SK-N-SH (cell line): ENCODE measurements at regions not wholly inside any gene's neighbourhood (a gene's known extent, or its start where the extent isn't known, plus 50 kb on each side); places are given as distances from the start of the nearest gene placed in this dataset.

Experiments
- CTCF ChIP-seq: fragments of 200-600 bp; sonication (generic); IDR thresholded peaks from 2 replicates; pipeline ENCODE4 v1.6.1; 2017; ENCODE audit warnings: antibody characterized with exemption, mild to moderate bottlenecking, moderate library complexity
- EP300 ChIP-seq, 2 experiments: IDR thresholded peaks; 2 replicates each; pipeline versions ENCODE4 v1.4.0 to v1.6.1; 2012; ENCODE audit warnings: borderline replicate concordance in 1 of 2, low read depth in 1 of 2, low read length in 1 of 2
- GABPA ChIP-seq: IDR thresholded peaks from 2 replicates; pipeline ENCODE4 v1.4.0; 2012; ENCODE audit warnings: low read depth, mild to moderate bottlenecking
- MAX ChIP-seq: IDR thresholded peaks from 2 replicates; pipeline ENCODE4 v1.4.0; 2012; ENCODE audit warnings: low read depth
- NFIC ChIP-seq: IDR thresholded peaks from 2 replicates; pipeline ENCODE4 v1.4.0; 2012; ENCODE audit warnings: borderline replicate concordance
- PBX3 ChIP-seq: IDR thresholded peaks from 2 replicates; pipeline ENCODE4; 2012
- POLR2AphosphoS5 ChIP-seq: IDR thresholded peaks from 2 replicates; pipeline ENCODE4 v1.6.1; 2012; ENCODE audit warnings: low read depth, low read length
- RCOR1 ChIP-seq: fragments of 150-350 bp; IDR thresholded peaks from 2 replicates; pipeline ENCODE4 v1.6.1; 2017; ENCODE audit warnings: antibody characterized with exemption, low read length
- REST ChIP-seq: IDR thresholded peaks from 2 replicates; pipeline ENCODE4 v1.6.1; 2012; ENCODE audit warnings: mild to moderate bottlenecking, low read depth, low read length, moderate library complexity
- RFX5 ChIP-seq: IDR thresholded peaks from 2 replicates; pipeline ENCODE4 v1.6.1; 2012; ENCODE audit warnings: mild to moderate bottlenecking, improper control_type of control experiment, low read length
- TAF1 ChIP-seq: IDR thresholded peaks from 2 replicates; pipeline ENCODE4 v1.6.1; 2012; ENCODE audit warnings: low read depth, mild to moderate bottlenecking, low read length, moderate library complexity, borderline replicate concordance
- YY1 ChIP-seq: IDR thresholded peaks from 2 replicates; pipeline ENCODE4 v1.4.0; 2012; ENCODE audit warnings: low read depth, mild to moderate bottlenecking
- ZBTB33 ChIP-seq: IDR thresholded peaks from 2 replicates; pipeline ENCODE4 v1.4.0; 2012; ENCODE audit warnings: low read depth, borderline replicate concordance

GRCh38 chr11:41955635-41956400 lies 496.4 kb upstream of the LRRC4C start:
- TF ChIP-seq CTCF (no peak), GABPA (no peak), TAF1 (no peak), POLR2AphosphoS5 (no peak), MAX (no peak), NFIC (no peak), REST (no peak), ZBTB33 (no peak), RCOR1 (no peak), YY1 (no peak), EP300 (IDR thresholded peaks at IDR 0.05; ENCODE audit: borderline replicate concordance in 1 of 2, low read depth in 1 of 2, low read length in 1 of 2) (no peak), PBX3 (no peak), RFX5 (no peak)
